Keratinocyte (primary cell): ENCODE measurements at regions not wholly inside any gene's neighbourhood (a gene's known extent, or its start where the extent isn't known, plus 50 kb on each side); places are given as distances from the start of the nearest gene placed in this dataset.

Source experiments
- DNase-seq: peaks from one replicate; pipeline ENCODE4 v3.0.0-alpha.2; 2011; ENCODE audit warnings: low read depth, missing footprints, low spot score
- FAIRE-seq: peaks from 2 replicates; lab custom pipeline; 2011; peaks lifted over from hg19 to GRCh38; lab: Jason Lieb, UNC
- H2AFZ ChIP-seq: 2 replicates; pipeline ENCODE4 v1.6.0; 2012; ENCODE audit warnings: low read length, control low read depth, inconsistent platforms; ENCODE audit not compliant: control insufficient read depth
- H3K27ac ChIP-seq: 2 replicates; pipeline ENCODE4 v1.5.1; 2011; ENCODE audit warnings: low read length; ENCODE audit not compliant: control insufficient read depth, insufficient read depth
- H3K27me3 ChIP-seq: 3 replicates; pipeline ENCODE4 v1.6.0; 2011; ENCODE audit warnings: low read length; ENCODE audit not compliant: control insufficient read depth, insufficient read depth; ENCODE audit errors: extremely low read depth
- H3K36me3 ChIP-seq, 2 experiments: 2 replicates in 1 of 2; 3 replicates in 1 of 2; pipeline ENCODE4 v1.5.1; 2011; ENCODE audit warnings: low read length in 2 of 2, mild to moderate bottlenecking in 1 of 2; ENCODE audit not compliant: control insufficient read depth in 2 of 2, insufficient read depth in 2 of 2; ENCODE audit errors: extremely low read depth in 1 of 2
- H3K4me1 ChIP-seq: 3 replicates; pipeline ENCODE4 v1.5.1; 2011; ENCODE audit warnings: low read length; ENCODE audit not compliant: control insufficient read depth, insufficient read depth; ENCODE audit errors: extremely low read depth
- H3K4me2 ChIP-seq: 3 replicates; pipeline ENCODE4 v1.6.0; 2011; ENCODE audit warnings: low read depth, low read length; ENCODE audit not compliant: control insufficient read depth, insufficient read depth; ENCODE audit errors: extremely low read depth
- H3K4me3 ChIP-seq, 3 experiments: fragments of 200-600 bp in 1 of 3; sonication (generic) in 1 of 3; 2 replicates in 2 of 3; 3 replicates in 1 of 3; pipeline ENCODE4 v1.5.1; 2011 to 2016; ENCODE audit warnings: low read length in 3 of 3, mild to moderate bottlenecking in 3 of 3, control low read depth in 2 of 3, inconsistent platforms in 1 of 3, low read depth in 1 of 3, mixed read lengths in 1 of 3, mixed run types in 1 of 3, moderate library complexity in 1 of 3; ENCODE audit not compliant: control insufficient read depth in 2 of 3, insufficient read depth in 2 of 3; ENCODE audit errors: extremely low read depth in 1 of 3
- H3K79me2 ChIP-seq: 2 replicates; pipeline ENCODE4 v1.6.0; 2012; ENCODE audit warnings: low read length; ENCODE audit not compliant: control insufficient read depth, insufficient read depth
- H3K9ac ChIP-seq: 3 replicates; pipeline ENCODE4 v1.6.0; 2011; ENCODE audit warnings: low read length; ENCODE audit not compliant: control insufficient read depth, insufficient read depth; ENCODE audit errors: extremely low read depth
- H3K9me1 ChIP-seq: 3 replicates; pipeline ENCODE4 v1.6.0; 2011; ENCODE audit warnings: low read length; ENCODE audit not compliant: control insufficient read depth, insufficient read depth; ENCODE audit errors: extremely low read depth
- H3K9me3 ChIP-seq: 2 replicates; pipeline ENCODE4 v1.5.1; 2012; ENCODE audit warnings: low read depth, low read length; ENCODE audit not compliant: control insufficient read depth
- H4K20me1 ChIP-seq: 3 replicates; pipeline ENCODE4 v1.6.0; 2011; ENCODE audit warnings: low read length; ENCODE audit not compliant: control insufficient read depth, insufficient read depth; ENCODE audit errors: extremely low read depth
- CTCF ChIP-seq, 3 experiments: IDR thresholded peaks in 1 of 3; conservative IDR thresholded peaks in 1 of 3; optimal IDR thresholded peaks in 1 of 3; 2 replicates in 2 of 3; 3 replicates in 1 of 3; pipeline versions ENCODE3 to v1.5.1; 2011; ENCODE audit warnings: low read length in 3 of 3, mild to moderate bottlenecking in 3 of 3, moderate library complexity in 2 of 3, control low read depth in 1 of 3, inconsistent platforms in 1 of 3; ENCODE audit not compliant: insufficient read depth in 2 of 3; ENCODE audit errors: extremely low read depth in 1 of 3
- EZH2 ChIP-seq: IDR thresholded peaks from one replicate; pipeline ENCODE4 v1.6.1; 2012; ENCODE audit warnings: inconsistent platforms, mild to moderate bottlenecking, low read length, moderate library complexity
- dilution Hi-C: fragments of 300-500 bp; cut with MboI; formaldehyde crosslinking; loops from one replicate; pipeline ENCODE4 v1.7.0; 2020; ENCODE audit warnings: low sequenced_read_pairs; ENCODE audit not compliant: extremely low pct_ligation_motif_present

GRCh38 chr6:33944686-33945411, 141.0 kb upstream of the MLN start:
- no peak for FAIRE-seq
- Histone ChIP-seq H3K27me3 (peaks cover 5% of the 10 kb centered on the region), H3K4me2 (no peak overlapping the region)

DNA sequence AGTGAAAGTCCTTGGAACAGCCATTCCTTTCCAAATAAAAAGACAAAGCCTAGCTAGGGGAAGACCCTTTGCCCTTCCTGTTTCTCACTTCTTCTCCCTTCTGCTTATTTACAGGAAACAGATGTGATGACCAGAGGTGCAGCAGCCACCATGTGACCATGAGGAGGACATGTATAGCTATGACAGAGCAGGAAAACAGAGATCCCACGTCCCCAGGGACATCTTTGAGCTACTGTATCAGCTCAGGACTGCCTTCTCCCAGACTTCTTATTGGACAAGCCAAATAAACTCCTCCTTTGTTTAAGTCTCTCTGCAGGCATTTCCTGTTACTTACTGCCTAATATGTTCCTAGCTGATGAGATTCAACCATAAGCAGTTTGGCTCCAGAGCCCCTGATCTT, 133.1 kb upstream of the MLN start:
- Histone ChIP-seq H4K20me1 (no peaks in the 10 kb centered on the region), H3K9me1 (no peaks in the 10 kb centered on the region), H3K4me1 (no peaks in the 10 kb centered on the region), H2AFZ (no peak overlapping the region), H3K4me2 (no peak overlapping the region), H3K9me3 (no peaks in the 10 kb centered on the region), H3K36me3 (no peaks in the 10 kb centered on the region), H3K27ac (no peak overlapping the region), H3K4me3 (no peak overlapping the region), H3K79me2 (no peaks in the 10 kb centered on the region), H3K27me3 (peaks cover 16% of the 10 kb centered on the region), H3K9ac (no peak overlapping the region)
- dilution Hi-C loops = no loop called here
- no peak for TF ChIP-seq EZH2
- TF ChIP-seq CTCF (optimal IDR thresholded peaks at IDR 0.05 in 1 of 3, IDR thresholded peaks at IDR 0.05 in 1 of 3, conservative IDR thresholded peaks at IDR 0.05 in 1 of 3; ENCODE audit: extremely low read depth in 1 of 3, insufficient read depth in 2 of 3, low read length in 3 of 3) = no peak
- FAIRE-seq = no peak
- DNase-seq = no peak

More at GRCh38 chr6:33944686-33945411, 141.0 kb upstream of the MLN start:
- H2AFZ ChIP-seq = no peak overlapping the region
- H3K4me1 ChIP-seq = no peaks in the 10 kb centered on the region
- no peaks in the 10 kb centered on the region for H3K9me3 ChIP-seq
- dilution Hi-C loops = no loop called here
- H3K36me3 ChIP-seq = no peaks in the 10 kb centered on the region
- H3K79me2 ChIP-seq = no peaks in the 10 kb centered on the region
- no peak for DNase-seq
- no peak overlapping the region for H3K9ac ChIP-seq
- H4K20me1 ChIP-seq = no peaks in the 10 kb centered on the region
- H3K9me1 ChIP-seq = no peaks in the 10 kb centered on the region
- TF ChIP-seq CTCF (optimal IDR thresholded peaks at IDR 0.05 in 1 of 3, IDR thresholded peaks at IDR 0.05 in 1 of 3, conservative IDR thresholded peaks at IDR 0.05 in 1 of 3; ENCODE audit: extremely low read depth in 1 of 3, insufficient read depth in 2 of 3, low read length in 3 of 3) = no peak
- no peak for TF ChIP-seq EZH2
- no peak overlapping the region for H3K27ac ChIP-seq
- no peak overlapping the region for H3K4me3 ChIP-seq
